NCI-H187 treated with DMSO at 0.1 percent for 48 hours (cell line): ENCODE measurements at regions not wholly inside any gene's neighbourhood (a gene's known extent, or its start where the extent isn't known, plus 50 kb on each side); places are given as distances from the start of the nearest gene placed in this dataset.
"Not testable (repeated sequence)": the region's sequence is repeated elsewhere in the genome, so short reads cannot be mapped to it uniquely, and the experiment has no call there.

ENCODE experiments used
- DNase-seq: peaks from one replicate; lab custom pipeline; 2025; lab: John Stamatoyannopoulos, UW

GRCh38 chr16:64109241-64109640, 1012.6 kb downstream of the CDH11 start:
- DNase-seq: no peak

- no peak for DNase-seq
Measured at GRCh38 chr16:64102654-64103053, 1019.2 kb downstream of the CDH11 start.

GRCh38 chr16:64098451-64098850, 1023.4 kb downstream of the CDH11 start:
- no peak for DNase-seq

- DNase-seq: no peak
Measured at GRCh38 chr16:64096689-64097088, 1025.2 kb downstream of the CDH11 start.

GRCh38 chr16:64094992-64095634, 1026.8 kb downstream of the CDH11 start:
- DNase-seq: no peak

- DNase-seq: no peak
Measured at GRCh38 chr16:64094181-64094965, 1027.5 kb downstream of the CDH11 start.

- no peak for DNase-seq
Measured at GRCh38 chr16:64092271-64092670, 1029.6 kb downstream of the CDH11 start.

GRCh38 chr16:64090327-64090726, 1031.5 kb downstream of the CDH11 start:
- DNase-seq: no peak

- DNase-seq: no peak
Measured at GRCh38 chr16:64089697-64090096, 1032.2 kb downstream of the CDH11 start.

GRCh38 chr16:64088838-64089237, 1033.0 kb downstream of the CDH11 start:
- no peak for DNase-seq

- DNase-seq: no peak
Measured at GRCh38 chr16:64085296-64085695, 1036.6 kb downstream of the CDH11 start.

GRCh38 chr16:64084706-64085105, 1037.2 kb downstream of the CDH11 start:
- DNase-seq: no peak

GRCh38 chr16:64083428-64084129, 1038.3 kb downstream of the CDH11 start:
- no peak for DNase-seq

GRCh38 chr16:64077242-64077641, 1044.6 kb downstream of the CDH11 start:
- DNase-seq: no peak

GRCh38 chr16:64074706-64075105, 1047.2 kb downstream of the CDH11 start:
- DNase-seq: no peak

GRCh38 chr16:64072131-64072730, 1049.6 kb downstream of the CDH11 start:
- DNase-seq: not testable (repeated sequence)

- no peak for DNase-seq
Measured at GRCh38 chr16:64065523-64065922, 1056.3 kb downstream of the CDH11 start.

GRCh38 chr16:64061621-64062020, 1060.2 kb downstream of the CDH11 start:
- DNase-seq: no peak

GRCh38 chr16:64060631-64061030, 1061.2 kb downstream of the CDH11 start:
- no peak for DNase-seq

- DNase-seq: no peak
Measured at GRCh38 chr16:64058685-64059084, 1063.2 kb downstream of the CDH11 start.

- DNase-seq: no peak
Measured at GRCh38 chr16:64051824-64052223, 1070.0 kb downstream of the CDH11 start.

- DNase-seq: no peak
Measured at GRCh38 chr16:64047878-64048277, 1074.0 kb downstream of the CDH11 start.

GRCh38 chr16:64047207-64047606, 1074.7 kb downstream of the CDH11 start:
- no peak for DNase-seq
